Suprapubic skin (tissue), 4 donors: ENCODE measurements at regions not wholly inside any gene's neighbourhood (a gene's known extent, or its start where the extent isn't known, plus 50 kb on each side); places are given as distances from the start of the nearest gene placed in this dataset.

Experiments
- EP300 ChIP-seq: sonication (generic); formaldehyde crosslinking; IDR thresholded peaks from one replicate; pipeline ENCODE4 v1.6.1; 2017; ENCODE audit warnings: antibody characterized with exemption
- POLR2AphosphoS5 ChIP-seq, 3 donors: sonication (generic); formaldehyde crosslinking; IDR thresholded peaks; one replicate each; pipeline ENCODE4 v1.6.1; 2017; ENCODE audit warnings: antibody characterized with exemption in 3 of 3

GRCh38 chr2:78739282-78739681, 286.2 kb upstream of the REG3G start:
- TF ChIP-seq POLR2AphosphoS5 (IDR thresholded peaks at IDR 0.05) (no peak), EP300 (no peak)
